ENCODE measurements at regions not wholly inside any gene's neighbourhood (a gene's known extent, or its start where the extent isn't known, plus 50 kb on each side); places are given as distances from the start of the nearest gene placed in this dataset.

DNA sequence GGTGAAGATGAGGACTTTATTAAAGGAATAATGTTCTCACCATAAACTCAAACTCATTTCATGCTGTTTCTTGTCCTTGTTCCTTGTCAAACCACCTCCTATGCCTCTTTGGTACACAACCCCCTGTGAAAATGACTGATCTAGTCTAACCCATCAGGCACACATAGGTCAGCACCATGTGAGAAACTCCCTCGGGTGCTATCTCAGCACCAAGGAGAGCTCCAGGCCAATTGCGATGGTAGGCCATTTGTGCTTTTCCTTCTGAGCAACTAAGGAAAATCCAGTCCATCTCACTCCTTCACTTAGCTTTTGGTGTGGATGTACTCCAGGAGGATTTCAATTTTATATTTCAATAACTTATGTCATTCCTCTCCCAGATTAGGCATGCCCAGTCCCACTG is 199.8 kb downstream of the ZNF608 start:
- TF ChIP-seq POLR2A (IDR thresholded peaks at IDR 0.05), result no peak
- TF ChIP-seq, protein P1, sequence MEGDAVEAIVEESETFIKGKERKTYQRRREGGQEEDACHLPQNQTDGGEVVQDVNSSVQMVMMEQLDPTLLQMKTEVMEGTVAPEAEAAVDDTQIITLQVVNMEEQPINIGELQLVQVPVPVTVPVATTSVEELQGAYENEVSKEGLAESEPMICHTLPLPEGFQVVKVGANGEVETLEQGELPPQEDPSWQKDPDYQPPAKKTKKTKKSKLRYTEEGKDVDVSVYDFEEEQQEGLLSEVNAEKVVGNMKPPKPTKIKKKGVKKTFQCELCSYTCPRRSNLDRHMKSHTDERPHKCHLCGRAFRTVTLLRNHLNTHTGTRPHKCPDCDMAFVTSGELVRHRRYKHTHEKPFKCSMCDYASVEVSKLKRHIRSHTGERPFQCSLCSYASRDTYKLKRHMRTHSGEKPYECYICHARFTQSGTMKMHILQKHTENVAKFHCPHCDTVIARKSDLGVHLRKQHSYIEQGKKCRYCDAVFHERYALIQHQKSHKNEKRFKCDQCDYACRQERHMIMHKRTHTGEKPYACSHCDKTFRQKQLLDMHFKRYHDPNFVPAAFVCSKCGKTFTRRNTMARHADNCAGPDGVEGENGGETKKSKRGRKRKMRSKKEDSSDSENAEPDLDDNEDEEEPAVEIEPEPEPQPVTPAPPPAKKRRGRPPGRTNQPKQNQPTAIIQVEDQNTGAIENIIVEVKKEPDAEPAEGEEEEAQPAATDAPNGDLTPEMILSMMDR (IDR thresholded peaks at IDR 0.05 in 4 of 5, conservative IDR thresholded peaks at IDR 0.05 in 1 of 5), result no peak

All from gastrocnemius medialis (tissue), 4 donors.